ENCODE measurements at regions not wholly inside any gene's neighbourhood (a gene's known extent, or its start where the extent isn't known, plus 50 kb on each side); places are given as distances from the start of the nearest gene placed in this dataset.
"Not testable (repeated sequence)": the region's sequence is repeated elsewhere in the genome, so short reads cannot be mapped to it uniquely, and the experiment has no call there.

- no peak for DNase-seq
Observed at GRCh38 chr6:113691260-113691656, 165.9 kb upstream of the MARCKS start.

DNA sequence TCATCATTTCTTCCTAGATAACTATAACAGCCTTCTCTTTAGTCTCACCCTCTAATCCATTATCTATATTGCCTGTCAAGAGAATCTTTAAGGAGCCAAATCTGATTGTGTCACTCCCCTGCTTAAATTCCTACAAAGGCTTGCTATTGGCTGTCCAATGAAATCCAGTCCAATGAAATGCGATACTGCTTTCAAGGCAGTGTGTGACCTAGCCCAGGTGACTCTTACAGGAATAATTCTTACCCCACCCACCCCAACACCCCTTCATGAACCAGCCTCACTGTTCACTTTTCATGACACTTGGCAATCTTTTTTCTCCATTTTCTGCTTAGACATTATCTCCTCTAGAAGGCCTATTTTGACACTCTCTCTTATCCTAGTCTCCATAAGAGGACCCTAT lies 163.3 kb upstream of the MARCKS start:
- DNase-seq, result no peak

- DNase-seq, result no peak
Observed at GRCh38 chr6:113694278-113695077, 162.7 kb upstream of the MARCKS start.

DNA sequence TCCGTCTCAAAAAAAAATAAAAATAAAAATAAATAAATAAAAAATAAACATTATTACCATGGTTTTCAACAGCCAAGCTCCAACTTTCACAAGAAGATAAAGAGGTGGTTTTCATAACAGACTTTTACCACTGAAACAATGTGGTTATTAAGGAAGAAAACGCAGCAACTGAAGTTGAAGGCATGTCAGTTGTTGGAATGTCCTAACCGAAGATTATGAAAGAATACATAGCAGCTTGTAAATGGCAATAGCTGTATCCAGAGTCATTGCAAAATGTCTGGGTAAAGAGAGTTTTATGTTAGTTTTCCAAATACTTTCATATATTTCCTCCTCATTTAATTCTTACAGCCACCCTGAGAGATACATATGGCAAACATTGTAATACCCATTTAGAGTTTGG lies 161.6 kb upstream of the MARCKS start:
- peak; percentile 75 to 93 for DNase-seq

GRCh38 chr6:113696960-113697359 lies 160.2 kb upstream of the MARCKS start:
- DNase-seq, result peak; percentile 74 to 87

DNA sequence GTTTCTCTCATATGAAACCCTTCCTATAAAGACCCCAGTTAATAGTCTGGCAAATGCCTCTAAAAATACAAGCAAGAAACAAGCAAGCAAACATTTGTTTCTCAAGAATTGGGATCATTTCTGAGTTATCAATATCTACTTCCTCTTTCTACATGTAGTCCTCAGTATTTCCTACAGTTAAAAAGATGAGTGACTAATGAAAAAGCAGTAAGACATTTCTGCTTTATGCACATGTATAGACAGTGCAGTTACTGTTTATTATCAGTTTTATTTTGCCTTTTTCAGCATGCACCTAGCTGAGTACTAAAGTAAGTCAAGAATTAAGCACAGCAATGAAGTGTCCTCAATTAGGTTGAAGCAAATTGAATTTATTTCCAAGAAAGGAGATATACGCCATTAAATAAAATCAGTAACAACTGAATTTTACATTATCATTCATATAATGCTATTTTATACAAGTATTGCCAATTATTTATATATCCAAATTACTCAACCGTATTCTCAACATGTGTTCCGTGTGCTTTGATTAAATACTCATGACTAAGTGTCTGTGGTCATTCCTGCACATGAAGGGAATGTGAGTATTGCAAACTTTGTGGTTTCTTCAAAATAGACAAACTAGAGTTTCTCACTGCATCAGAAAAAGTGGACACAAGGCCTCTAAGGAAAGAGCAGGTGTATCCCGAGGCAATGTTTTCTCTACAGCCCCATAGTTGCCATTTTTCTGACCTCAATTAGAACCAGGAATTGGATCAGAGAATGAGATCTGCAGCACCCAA lies 159.3 kb upstream of the MARCKS start:
- DNase-seq, result peak; percentile 23 to 77

- no peak for DNase-seq
Observed at GRCh38 chr6:113699239-113699638, 157.9 kb upstream of the MARCKS start.

DNA sequence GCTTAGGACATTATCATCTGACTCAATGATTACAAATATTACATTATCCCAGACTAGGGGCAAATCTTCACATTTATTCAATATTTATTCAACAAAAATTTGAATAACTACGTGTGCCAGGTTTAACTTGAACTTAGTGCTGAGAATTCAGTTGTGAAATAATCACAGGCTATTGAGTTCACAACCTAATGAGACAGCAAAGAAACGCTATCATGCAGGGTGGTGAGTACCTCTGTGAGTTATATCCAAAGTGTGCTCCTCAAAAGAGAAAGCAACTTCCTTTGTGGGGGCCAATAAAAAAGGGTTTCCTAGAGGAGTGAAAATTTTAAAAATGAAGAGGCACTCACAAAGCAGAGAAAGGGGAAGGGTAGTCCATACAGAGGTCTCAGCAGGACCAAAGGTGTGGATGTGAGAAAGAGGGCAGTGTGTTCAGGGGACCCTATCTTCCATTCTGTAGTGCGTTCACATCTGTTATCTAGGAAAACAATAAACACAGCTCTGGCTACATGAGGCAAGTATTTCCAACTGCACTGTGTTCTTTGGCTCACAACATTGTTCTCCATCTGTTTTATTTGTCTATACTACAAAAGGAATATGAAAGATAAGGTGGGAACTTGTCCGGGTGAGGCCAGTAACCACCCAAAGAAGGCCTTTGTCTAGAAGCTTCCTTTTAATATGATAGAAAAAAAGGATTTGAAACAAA lies 155.4 kb upstream of the MARCKS start:
- DNase-seq, result no peak

GRCh38 chr6:113707194-113707593 lies 150.0 kb upstream of the MARCKS start:
- no peak for DNase-seq

DNA sequence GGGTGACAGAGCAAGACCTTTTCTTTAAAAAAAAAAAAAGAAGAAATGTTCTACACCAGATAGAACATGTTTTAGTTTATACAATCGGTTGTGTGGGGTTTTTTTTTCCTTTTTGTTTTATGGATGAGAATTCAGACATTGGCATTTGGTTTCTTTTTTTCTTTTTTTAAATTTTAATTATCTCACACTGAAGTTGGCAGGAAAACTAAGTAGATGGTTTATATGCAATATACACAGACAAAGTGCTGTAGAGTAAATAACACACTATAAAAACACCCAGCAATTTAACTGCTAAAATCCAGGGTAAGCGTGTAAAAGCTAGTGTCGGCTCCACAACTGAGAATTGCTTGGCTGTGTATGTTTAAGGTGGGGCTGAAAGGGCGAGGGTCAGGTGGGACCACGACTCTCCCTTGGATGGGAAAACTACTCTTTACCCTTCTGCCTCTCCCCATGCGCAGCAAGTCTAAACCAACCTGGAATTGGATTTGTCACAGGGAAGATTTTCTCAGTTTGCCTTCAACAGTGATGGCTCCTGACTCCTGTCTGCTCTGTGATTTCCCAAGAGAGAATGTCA lies 147.1 kb upstream of the MARCKS start:
- no peak for DNase-seq

GRCh38 chr6:113713665-113714064 lies 143.5 kb upstream of the MARCKS start:
- DNase-seq, result no peak

DNA sequence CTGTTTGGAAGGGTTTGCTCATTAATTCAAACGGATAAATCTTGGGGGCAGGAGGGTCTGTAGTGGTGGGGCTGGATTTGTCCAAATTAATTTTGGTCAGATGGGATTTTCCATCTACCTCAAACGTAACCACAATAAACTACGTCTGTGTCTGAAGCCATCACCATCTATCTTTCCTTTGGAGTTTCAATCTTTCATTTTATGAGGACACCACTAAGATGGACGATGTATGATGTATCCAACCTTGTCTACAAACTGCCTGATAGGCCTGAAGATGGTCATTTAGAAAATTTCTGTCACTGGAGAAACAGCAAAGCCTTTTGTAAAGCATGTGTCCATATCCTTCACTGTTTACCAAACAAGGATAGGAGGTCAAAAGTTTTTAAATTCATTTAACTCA lies 138.6 kb upstream of the MARCKS start:
- DNase-seq, result no peak

- peak; percentile 26 to 29 for DNase-seq
Observed at GRCh38 chr6:113719064-113719463, 138.1 kb upstream of the MARCKS start.

DNA sequence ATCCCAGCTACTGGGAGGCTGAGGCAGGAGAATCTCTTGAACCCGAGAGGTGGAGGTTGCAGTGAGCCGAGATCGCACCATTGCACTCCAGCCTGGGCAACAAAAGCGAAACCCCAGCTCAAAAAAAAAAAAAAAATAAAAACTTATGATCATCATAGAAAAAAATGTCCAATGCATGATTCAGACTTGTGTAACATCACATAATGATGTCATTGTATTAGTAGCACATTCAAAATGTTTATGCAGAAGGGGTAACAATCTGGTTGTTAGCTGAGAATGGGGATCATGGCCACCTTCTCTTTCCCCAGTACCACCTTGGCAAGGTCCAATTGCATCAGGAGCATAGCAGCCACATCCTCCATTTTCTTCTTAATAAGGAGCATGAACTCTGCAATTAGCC lies 137.6 kb upstream of the MARCKS start:
- no peak for DNase-seq

GRCh38 chr6:113723182-113723581 lies 134.0 kb upstream of the MARCKS start:
- peak in 1 of 2 donors; percentile 2 for DNase-seq

DNA sequence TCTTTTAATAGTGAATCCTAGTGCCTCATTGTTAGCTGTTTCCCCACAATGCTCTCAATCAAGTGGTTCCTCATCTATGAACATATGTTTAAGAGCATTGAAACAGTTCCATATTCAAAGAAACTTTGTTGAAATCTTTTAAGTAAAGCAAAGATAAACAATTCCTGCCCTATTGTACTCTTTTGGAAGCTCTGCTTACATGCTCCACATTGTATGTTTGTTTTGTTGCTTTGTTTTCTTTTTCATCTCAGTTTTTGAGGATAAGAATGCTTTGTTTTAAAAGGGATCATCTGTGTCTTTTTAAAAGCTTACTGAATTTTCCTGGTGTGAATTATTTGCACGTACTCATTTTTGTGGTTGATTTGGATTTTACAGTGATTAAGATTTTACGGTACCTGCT lies 132.2 kb upstream of the MARCKS start:
- not testable (repeated sequence) for DNase-seq

GRCh38 chr6:113731541-113731940 lies 125.6 kb upstream of the MARCKS start:
- no peak for DNase-seq

- no peak for DNase-seq
Observed at GRCh38 chr6:113732384-113732966, 124.7 kb upstream of the MARCKS start.

GRCh38 chr6:113733381-113733780 lies 123.8 kb upstream of the MARCKS start:
- no peak for DNase-seq

GRCh38 chr6:113734982-113735381 lies 122.2 kb upstream of the MARCKS start:
- peak; percentile 2 to 30 for DNase-seq

GRCh38 chr6:113735491-113735890 lies 121.7 kb upstream of the MARCKS start:
- peak; percentile 8 to 27 for DNase-seq

GRCh38 chr6:113736978-113737377 lies 120.2 kb upstream of the MARCKS start:
- DNase-seq, result no peak

Data from inflammatory macrophage (primary cell).